ENCODE measurements at regions not wholly inside any gene's neighbourhood (a gene's known extent, or its start where the extent isn't known, plus 50 kb on each side); places are given as distances from the start of the nearest gene placed in this dataset.

DNA sequence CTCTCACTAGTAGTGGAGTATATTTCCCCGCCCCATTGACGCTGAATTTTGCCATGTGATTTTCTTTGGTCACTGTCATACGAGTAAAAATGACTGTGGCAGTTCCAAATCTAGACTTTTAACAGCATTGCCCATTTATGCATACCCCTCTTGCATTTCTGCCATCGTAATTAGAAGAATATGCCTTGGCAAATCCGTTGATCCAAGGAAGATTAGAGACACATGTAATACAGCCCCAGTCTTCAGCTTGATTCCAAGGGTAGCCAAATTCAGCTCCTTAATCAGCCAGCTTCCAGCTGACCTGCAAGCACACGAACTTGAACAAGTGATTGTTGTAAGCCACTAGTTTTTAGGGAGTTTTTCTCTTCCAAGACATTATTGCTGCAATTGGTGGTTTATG lies 290.3 kb upstream of the ADAMTS5 start:
- DNase-seq (ENCODE audit: low read depth) = no peak

DNA sequence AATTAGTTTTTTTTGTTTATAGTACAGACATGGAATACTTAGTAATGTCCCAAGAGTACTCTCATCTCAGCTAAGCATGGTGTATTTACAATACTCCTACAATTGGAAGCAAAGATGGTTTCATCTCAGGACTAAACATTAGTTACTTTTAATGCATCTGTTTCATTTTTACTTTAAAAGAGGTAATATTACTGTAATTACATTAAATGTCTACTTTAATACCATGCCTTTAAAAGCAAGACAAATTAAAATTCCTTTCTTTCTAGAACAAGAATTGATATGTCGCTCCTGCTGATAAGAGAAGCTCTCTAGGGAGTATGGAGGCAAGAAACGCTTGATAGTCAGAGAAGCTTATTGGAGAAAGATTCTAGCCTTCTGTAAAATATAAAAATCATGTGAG lies 284.9 kb upstream of the ADAMTS5 start:
- DNase-seq (ENCODE audit: low read depth) = no peak

DNA sequence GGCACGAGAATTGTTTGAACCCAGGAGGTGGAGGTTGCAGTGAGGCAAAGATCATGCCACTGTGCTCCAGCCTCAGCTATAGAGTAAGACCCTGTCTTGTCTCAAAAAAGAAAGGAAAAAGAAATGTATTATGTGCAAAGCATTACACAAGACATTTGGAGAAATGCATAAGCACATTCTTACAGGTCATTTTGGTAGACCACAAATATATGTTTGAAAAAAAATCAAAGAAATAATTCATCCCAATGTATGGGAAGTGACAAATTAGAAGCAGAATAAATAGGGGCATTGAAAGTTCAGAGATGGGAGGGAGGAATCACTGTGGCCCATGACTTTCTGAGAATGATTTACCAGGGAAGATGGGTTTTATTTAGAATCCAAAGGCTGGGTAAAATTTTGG lies 283.5 kb upstream of the ADAMTS5 start:
- no peak for DNase-seq (ENCODE audit: low read depth)

DNA sequence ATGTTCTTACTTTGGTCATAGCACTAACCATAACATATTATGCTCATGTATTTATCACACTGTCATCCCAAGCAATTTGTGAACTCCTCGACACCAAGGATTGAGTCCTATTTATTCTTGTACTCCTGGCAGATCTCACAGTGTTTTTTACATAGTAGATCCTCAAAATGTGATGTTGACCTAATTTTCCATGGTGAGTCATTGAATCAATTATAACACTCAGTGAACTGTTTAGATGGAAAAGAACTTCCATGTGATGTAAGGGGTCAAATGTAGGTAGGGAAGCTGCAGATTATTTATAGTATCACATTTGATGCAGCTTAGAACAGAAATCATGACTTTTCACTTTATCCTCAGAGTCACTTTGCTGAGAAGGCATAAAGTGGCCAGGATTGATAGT lies 281.9 kb upstream of the ADAMTS5 start:
- no peak for DNase-seq (ENCODE audit: low read depth)

DNA sequence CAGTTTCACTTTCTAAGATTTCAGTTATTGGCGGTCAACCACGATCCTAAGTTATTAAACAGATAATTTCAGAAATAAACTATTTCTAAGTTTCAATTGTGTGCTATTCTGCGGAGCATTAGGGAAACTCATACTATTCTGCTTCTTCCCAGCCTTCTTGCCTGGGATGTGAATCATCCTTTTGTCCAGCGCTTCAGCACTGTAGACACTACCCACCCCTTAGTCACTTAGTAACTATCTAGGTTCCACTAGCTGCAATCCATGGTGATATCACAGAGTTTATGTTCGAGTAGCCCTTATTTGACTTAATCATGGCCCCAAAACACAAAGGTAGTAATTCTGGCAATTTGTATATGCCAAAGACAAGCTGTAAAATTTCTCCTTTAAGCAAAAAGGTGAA lies 279.9 kb upstream of the ADAMTS5 start:
- no peak for DNase-seq (ENCODE audit: low read depth)

DNA sequence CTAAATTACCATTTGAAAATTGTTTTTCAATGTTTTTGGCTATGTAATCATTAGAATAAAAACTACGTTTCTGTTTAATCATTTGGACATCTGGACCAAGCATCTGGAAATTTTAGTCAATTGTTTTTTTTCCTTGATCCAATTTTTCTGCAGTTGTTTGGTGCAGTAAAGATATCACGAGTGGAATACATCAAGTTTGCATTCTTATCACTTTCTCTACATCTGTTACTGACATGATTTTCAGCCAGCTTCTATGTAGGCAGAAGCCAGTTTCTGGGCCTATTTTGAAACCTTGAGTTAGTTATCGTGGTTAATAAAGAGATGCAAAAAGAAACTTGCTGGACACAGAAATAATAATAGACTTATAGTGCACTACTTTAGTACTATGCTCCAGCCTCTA lies 277.9 kb upstream of the ADAMTS5 start:
- DNase-seq (ENCODE audit: low read depth) = no peak

DNA sequence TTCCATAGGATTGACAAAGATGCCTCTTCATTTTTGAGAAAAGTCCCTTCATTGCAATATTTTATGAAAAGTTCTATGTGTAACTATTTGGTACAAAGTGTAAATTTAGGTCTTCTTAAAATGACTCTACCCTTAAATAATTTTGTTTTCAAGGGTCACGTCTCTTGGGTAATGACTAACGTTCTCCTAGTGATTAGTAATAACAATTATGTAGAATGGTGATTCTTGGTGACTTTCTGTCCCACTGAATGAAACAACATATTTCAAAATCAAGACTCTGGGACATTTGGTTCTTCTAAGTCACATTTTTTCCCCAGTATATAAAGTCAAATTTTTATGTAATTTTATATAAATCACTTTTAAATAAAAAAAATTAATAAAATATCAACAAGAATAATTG lies 277.5 kb upstream of the ADAMTS5 start:
- no peak for DNase-seq (ENCODE audit: low read depth)

DNA sequence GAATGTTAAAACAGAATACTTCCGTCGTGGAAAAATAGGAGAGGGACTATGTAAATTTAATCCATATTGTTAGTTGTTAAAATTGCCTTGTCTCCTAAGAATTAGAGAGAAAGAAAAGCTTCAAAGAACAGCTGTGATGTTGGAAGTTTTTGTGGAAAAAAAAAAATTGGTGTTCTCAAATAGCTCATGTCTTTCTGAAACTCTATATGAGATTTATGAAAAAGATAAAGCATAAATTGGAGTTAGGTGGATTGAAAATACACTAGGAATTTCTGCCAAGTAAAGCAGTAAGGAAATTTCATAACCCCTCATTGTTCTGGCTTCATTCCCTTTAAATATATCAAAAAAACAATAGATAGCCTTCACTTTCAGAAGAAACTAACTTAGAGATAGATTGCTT lies 274.0 kb upstream of the ADAMTS5 start:
- no peak for DNase-seq (ENCODE audit: low read depth)

DNA sequence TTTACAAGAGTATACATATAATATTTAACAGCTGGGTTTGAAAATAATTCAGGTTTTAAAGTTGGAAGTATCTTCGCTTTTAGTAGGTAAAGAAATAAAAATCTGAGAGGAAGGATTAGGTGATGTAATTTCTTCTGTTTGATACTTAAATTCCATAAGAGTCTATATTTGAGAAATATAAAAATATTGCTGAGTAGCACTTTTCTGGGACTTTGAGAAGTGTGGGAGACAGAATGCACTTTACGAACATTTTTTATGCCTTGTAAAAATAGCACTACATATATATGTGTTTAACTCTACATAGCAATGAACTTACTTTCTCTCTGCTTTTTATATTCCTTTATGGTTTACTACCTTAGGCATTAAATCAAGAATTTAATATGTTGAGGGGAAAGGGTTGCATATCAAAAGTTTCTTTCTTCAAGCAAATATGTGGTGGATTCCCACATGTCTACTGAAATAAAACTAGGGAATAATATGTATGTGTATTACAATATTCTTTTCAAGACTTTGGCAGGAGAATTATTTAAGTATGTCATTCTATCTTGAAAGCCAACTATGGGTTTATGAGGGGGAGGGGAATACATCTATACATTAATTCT lies 266.7 kb upstream of the ADAMTS5 start:
- no peak for DNase-seq (ENCODE audit: low read depth)

DNA sequence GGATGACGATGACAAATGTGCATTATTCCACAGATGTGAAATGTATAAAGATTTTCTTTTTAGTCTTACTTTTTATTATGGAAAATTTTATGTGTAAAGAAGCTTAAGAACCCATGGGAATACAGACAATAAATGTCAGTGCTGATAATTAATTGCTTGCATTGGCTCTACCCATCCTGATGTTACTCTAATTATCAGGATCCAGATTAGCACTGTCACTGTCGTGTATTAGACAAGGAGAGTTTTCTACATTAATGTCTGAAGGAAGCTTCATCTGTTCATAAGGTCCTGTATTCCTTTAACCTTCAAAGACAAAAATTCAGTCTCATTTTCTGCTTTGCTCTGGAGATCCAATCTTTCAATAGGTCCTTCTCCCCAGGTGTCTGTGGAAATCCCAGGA lies 259.1 kb upstream of the ADAMTS5 start:
- no peak for DNase-seq (ENCODE audit: low read depth)

DNA sequence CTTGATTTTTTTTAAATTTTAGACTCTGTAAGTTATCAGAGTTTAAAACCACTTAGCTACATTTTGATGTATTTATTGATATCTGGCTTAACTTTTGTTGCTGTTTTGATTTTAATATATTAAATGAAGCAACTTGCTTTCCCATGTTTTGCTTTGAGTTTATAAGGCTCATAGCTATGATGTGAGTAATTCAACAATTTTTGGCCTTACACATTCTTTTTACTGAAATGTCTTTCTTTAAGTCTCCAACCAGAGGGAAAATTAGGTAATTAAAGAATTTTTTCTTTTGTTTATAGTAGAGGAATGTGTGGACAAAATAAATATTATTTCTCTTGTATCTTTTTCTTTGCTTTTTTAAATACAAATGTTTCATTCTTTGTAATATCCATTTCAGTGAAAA lies 258.3 kb upstream of the ADAMTS5 start:
- DNase-seq (ENCODE audit: low read depth) = no peak

DNA sequence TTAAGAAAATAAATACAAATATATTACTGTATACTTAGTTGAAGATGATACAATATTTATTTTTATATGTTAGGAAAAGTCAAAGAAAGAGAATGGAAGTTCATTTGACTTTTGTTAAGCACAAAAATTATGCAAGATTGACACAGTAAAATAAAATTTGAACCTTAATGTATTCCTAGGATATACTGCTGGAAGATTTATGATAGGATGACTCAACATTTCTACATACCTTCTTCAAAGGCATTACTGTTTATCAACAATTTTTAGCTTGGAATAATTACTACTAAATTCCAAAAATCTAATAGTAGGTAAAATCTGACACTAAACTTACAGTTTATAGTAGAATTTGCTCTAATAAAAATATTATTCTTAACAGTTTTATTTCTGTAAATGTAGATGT lies 257.3 kb upstream of the ADAMTS5 start:
- no peak for DNase-seq (ENCODE audit: low read depth)

DNA sequence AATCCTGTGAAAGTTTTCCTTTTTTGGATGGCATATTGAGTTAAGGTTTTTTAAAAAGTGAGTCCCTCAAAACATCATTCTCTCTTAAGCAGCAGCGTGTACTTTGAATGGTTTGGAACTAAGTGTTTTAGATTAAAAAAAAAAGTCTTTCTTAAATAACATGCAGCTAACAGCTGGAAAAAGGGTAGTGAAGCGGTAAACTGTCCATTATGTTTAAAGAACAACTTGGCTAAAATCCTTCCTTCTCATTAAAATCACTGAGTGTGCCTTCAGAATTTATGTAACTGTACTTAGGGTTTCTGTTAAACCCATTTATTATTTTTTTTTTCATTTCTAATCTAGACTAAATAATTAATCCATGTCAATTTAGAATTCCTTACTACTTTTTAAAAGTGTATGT lies 254.2 kb upstream of the ADAMTS5 start:
- DNase-seq (ENCODE audit: low read depth) = no peak

DNA sequence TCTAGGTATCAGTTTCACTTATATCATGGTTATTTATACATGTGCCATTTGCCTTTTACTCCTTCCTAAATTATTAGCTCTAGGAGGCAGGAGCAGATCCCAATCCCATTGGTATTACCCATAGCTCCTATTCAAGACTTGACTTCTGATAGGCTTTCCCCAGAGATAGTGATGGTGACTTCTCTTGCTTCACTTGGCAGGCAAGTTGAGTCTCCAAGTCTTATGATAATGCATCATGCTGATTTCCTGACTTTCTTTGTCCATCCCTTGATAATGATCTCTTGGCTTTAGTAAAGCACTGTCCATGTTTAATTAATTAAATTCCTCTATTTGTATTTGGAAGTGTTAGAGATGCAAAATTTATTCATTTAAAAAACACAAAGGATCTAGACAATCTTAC lies 253.5 kb upstream of the ADAMTS5 start:
- DNase-seq (ENCODE audit: low read depth) = no peak

DNA sequence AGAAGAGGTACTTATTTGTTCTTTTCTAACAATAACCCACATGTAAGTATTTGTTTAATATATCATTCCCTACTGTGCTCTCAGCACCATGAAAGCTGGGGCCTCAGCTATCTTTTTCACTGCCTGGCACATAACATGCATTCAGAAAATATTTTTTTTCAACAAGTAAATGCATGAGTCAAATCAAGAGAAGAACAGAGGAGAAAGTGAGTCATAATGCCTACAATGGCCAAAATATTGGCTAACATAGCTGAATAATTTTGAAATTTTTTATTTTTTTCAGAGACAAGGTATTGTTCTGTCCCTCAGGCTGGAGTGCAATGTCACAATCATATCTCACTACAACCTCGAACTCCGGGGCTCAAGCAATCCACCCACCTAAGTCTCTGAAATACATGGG lies 252.2 kb upstream of the ADAMTS5 start:
- DNase-seq (ENCODE audit: low read depth) = no peak

DNA sequence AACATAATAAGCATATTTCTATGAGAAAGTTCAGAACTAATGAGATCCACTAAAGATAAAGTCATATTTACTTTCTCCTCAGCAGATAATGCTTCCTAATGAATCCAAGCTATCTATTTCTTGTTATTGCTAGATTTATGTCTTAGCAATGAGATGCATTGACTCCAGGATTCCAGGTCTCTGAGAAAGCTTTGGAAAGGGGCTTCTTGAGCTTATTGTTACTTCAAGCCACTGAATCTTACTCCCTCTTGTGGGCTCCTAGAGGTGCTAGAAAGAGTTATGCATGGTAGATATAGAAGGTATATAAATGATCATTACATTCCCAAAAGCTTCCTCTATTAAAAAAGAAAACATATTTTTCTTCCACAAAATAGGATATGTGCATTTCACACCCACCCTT lies 246.4 kb upstream of the ADAMTS5 start:
- no peak for DNase-seq (ENCODE audit: low read depth)

DNA sequence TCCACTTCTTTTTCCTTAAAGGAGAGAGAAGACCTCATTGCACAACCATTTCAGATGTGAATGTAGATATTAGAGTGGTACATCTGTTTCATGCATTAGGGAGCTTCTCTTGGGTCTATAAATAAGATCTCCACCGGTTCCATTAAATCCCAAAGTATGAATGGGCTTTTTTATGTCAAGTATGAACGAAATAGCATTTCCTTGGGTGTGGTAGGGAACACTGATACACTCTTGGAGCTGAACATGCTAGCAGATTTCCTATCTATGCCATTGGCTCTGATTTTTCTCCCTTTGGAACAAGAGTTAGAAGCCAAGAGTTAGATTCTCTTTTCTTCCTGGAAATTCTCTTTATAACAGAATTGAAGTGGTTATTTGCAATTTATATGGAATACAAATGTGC lies 245.6 kb upstream of the ADAMTS5 start:
- DNase-seq (ENCODE audit: low read depth) = no peak

DNA sequence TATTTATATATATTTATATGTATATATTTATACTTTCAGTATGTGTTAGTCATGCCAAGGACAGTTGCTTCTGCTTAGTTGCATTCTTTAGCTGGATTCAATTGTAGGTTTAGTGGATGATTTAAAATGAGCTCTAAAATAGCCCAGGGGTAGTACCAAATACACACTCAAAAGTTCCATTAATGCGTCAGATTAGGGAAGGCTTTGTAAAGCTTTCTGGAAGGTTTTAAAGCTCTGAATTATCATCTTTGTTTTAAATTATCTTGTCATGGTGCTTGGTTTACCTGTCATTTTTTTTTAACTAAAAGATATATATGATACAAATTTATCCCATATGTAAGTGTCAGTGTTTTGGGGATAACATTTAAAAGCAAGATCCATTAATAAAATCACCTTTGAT lies 242.7 kb upstream of the ADAMTS5 start:
- no peak for DNase-seq (ENCODE audit: low read depth)

DNA sequence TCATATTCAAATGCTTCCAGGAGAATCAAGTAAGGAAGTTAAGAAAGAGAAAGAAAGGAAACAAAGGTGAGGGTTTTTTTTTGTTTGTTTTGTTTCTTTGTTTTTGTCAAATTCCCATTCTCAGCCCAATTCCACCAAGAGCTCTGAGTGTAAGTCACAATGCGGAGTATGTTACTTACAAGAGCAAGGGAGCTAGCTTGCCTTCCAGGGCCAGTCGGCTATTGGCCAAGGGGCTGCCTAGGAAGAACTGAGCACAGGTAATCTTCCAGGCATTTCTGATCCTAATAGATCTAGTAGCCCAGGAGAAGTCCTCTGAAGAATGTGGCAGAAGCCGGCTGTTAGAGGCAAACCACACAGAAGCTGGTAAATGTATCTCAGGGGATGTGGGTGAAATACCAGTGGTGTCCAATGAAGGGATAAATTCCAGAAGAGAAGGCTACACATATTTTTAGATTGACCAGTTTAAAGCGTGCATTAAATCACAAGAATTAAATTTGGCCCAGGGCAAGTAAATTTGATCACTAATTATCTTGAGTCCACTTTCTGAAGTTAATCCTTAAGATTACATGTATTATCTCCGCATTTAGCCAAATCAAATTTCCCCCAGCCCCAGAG lies 239.6 kb upstream of the ADAMTS5 start:
- no peak for DNase-seq (ENCODE audit: low read depth)

DNA sequence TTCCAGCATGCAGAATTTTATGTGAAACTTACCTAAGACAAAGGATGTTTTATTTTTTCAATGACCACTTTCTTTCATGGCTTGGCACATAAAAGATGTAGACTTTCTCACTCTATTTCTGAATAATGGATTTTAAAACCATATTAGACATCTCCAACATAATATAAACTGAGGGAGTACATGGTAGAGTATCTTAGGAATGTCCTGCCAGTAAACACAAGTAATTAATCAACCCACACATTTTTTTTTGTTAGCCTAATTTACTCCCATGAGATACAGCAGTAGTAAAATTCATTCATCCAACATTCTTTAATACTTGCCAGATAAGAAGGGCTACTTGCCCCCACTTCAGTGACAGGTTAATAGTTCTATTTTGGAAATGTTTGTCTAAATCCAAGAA lies 235.4 kb upstream of the ADAMTS5 start:
- no peak for DNase-seq (ENCODE audit: low read depth)

DNA sequence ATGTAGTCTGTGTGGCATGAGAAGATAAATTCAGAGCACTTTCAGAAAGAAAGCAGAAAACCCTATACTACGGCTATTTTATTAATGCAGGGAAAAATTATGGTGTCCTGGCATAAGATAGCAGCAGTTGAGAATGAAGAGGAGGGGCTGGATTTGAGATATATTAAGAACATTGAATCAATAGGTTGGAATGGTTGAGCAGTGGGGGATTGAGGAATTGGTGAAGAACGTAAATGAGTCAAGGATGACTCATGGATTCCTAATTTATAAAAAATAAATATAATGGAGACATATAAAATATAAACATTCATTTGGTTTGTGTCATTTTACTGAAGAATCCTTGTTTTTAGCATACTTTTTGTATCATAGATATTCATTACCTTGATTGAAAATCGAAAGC lies 234.3 kb upstream of the ADAMTS5 start:
- no peak for DNase-seq (ENCODE audit: low read depth)

DNA sequence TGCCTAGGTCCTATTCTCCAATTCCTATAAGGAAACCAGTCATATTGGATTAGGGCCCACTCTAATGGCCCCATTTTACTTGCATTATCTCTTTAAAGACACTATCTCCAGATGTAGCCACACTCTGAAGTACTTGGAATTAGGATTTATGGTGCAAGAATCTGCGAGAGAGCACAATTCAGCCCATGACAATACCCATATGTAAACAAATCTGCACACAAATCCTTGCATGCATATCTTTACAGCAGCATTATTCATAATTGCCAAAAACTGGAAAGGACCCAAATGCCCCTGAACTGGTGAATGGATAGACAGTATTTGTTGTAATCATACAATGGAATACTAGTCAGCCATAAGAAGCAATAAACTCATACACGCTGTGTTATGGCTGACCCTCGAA lies 229.8 kb upstream of the ADAMTS5 start:
- no peak for DNase-seq (ENCODE audit: low read depth)

DNA sequence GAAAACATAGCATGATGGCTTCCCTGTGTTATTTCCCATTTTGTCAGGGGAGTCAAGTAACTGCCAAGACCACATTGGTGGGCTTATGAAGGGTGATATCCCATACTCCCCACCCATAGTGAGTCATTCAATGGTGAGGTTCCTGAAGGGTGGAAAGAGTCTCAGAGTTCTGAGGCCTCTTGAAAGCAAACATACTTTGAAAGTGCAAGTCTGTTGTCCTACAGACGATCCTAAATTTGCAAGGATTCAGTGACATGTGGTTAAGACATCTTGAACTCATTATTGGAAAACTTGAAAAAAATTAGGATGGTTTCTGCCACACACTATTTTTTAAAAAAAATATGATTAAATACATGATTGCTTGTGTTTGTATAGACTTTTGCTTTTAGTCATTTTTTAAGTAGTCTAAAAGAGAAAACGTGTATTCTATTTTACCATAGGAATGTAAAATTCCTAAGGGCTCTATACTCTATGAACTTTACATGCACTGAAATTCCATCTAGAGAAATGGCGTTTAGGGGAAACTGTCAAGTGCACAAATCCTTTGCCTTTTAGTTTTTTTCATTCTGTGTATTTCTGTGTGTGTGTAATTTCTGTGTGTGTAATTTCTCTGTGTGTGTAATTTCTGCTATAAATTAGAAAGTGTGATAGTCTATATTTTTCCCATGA lies 225.5 kb upstream of the ADAMTS5 start:
- no peak for DNase-seq (ENCODE audit: low read depth)

DNA sequence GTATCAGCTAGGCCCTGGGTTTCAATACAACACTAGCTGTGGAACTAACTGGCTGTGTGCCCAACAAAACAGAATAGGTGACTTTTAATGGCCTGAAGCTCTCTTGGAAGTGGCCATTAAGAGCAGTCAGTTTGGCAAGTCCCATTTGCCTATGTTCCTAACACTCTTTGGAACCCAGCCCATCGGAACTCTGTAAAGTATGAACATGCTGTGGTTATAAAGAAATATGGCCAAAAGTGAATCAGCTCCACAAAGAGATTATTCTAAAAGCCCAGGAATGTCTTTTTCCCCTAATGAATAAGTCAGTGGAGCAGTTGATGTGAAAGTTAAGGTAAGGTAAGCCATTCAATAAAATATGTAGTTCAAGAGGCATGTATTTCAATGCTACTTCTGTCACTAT lies 223.7 kb upstream of the ADAMTS5 start:
- no peak for DNase-seq (ENCODE audit: low read depth)

Data from activated T-cell treated with anti-CD3 and anti-CD28 coated beads for 1 hour (primary cell).